Transverse colon (tissue), 4 donors: ENCODE measurements at regions not wholly inside any gene's neighbourhood (a gene's known extent, or its start where the extent isn't known, plus 50 kb on each side); places are given as distances from the start of the nearest gene placed in this dataset.

ENCODE experiments used
- POLR2AphosphoS5 ChIP-seq, 3 donors: sonication (generic); formaldehyde crosslinking; IDR thresholded peaks; one replicate each; pipeline ENCODE4 v1.6.1; 2016; ENCODE audit warnings: antibody characterized with exemption in 3 of 3
- TF ChIP-seq, protein P1 (sequence below), 5 experiments: fragments of 200-600 bp in 3 of 5; fragments of 450-650 bp in 2 of 5; sonication (generic) in 3 of 5; IDR thresholded peaks; 1 replicate in 2 of 5; 2 replicates in 3 of 5; pipeline ENCODE4 v1.5.1; 2016 to 2017; ENCODE audit warnings: antibody characterized with exemption in 5 of 5, inconsistent platforms in 3 of 5, mild to moderate bottlenecking in 2 of 5, moderate library complexity in 1 of 5

DNA sequence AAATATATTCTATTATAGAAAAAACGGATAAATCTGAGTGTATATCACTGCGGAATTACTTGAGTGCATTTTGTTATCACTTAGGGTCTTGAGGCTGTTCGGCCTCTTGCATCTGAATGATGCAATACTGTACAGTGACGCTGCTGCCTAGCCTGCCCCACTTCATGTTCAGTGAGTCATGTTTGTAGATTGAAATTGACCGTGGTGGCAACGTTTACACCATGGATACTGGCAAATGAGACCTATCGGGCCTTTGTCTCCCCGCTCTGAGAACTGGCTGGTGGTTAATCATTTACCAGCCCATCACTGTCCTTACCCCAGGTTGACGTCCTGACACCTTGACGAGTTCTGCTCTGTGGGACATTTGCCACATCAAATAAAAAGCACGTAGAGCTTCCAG lies 510.1 kb upstream of the ADAMTS16 start:
- TF ChIP-seq, protein P1, sequence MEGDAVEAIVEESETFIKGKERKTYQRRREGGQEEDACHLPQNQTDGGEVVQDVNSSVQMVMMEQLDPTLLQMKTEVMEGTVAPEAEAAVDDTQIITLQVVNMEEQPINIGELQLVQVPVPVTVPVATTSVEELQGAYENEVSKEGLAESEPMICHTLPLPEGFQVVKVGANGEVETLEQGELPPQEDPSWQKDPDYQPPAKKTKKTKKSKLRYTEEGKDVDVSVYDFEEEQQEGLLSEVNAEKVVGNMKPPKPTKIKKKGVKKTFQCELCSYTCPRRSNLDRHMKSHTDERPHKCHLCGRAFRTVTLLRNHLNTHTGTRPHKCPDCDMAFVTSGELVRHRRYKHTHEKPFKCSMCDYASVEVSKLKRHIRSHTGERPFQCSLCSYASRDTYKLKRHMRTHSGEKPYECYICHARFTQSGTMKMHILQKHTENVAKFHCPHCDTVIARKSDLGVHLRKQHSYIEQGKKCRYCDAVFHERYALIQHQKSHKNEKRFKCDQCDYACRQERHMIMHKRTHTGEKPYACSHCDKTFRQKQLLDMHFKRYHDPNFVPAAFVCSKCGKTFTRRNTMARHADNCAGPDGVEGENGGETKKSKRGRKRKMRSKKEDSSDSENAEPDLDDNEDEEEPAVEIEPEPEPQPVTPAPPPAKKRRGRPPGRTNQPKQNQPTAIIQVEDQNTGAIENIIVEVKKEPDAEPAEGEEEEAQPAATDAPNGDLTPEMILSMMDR (IDR thresholded peaks at IDR 0.05): no peak
- no peak for TF ChIP-seq POLR2AphosphoS5 (IDR thresholded peaks at IDR 0.05)
